ENCODE measurements at regions not wholly inside any gene's neighbourhood (a gene's known extent, or its start where the extent isn't known, plus 50 kb on each side); places are given as distances from the start of the nearest gene placed in this dataset.

GRCh38 chr13:108526286-108526685 is 103.1 kb upstream of the MYO16 start:
- Histone ChIP-seq H3K9ac (ENCODE audit: extremely low read depth, insufficient read length, low read length) (no peak overlapping the region), H3K4ac (ENCODE audit: low read depth, low read length) (no peak overlapping the region), H3K56ac (ENCODE audit: insufficient read length, low read depth, low read length) (no peak overlapping the region), H2BK120ac (ENCODE audit: low read depth, low read length, poor library complexity, severe bottlenecking) (no peak overlapping the region), H3K4me1 (ENCODE audit: insufficient read depth, low read length) (no peaks in the 10 kb centered on the region), H3K9me3 (ENCODE audit: control insufficient read depth, low read depth, low read length) (no peaks in the 10 kb centered on the region), H3K18ac (ENCODE audit: insufficient read length, low read depth, low read length) (no peak overlapping the region), H3K23ac (ENCODE audit: insufficient read length, low read depth, low read length) (no peak overlapping the region), H3K27me3 (ENCODE audit: insufficient read depth, low read length) (no peaks in the 10 kb centered on the region), H2BK5ac (ENCODE audit: insufficient read length, low read length) (no peak overlapping the region), H3K27ac (ENCODE audit: insufficient read length, low read depth, low read length) (no peak overlapping the region), H3K14ac (ENCODE audit: insufficient read depth, low read length) (no peak overlapping the region), H3T11ph (ENCODE audit: low read length) (no peak overlapping the region), H3K4me2 (ENCODE audit: insufficient read depth, insufficient read length, low read length) (no peak overlapping the region), H3K23me2 (ENCODE audit: insufficient read length, low read depth, low read length, poor library complexity, severe bottlenecking) (no peaks in the 10 kb centered on the region), H2BK20ac (ENCODE audit: low read depth, low read length, poor library complexity, severe bottlenecking) (no peak overlapping the region), H4K20me1 (ENCODE audit: control insufficient read depth, insufficient read depth, insufficient read length) (no peaks in the 10 kb centered on the region), H3K79me1 (ENCODE audit: insufficient read depth, low read depth, low read length, poor library complexity, severe bottlenecking) (no peaks in the 10 kb centered on the region), H3K79me2 (ENCODE audit: insufficient read depth, low read length) (no peaks in the 10 kb centered on the region), H2BK12ac (ENCODE audit: insufficient read length, low read depth, low read length) (no peak overlapping the region), H4K8ac (replicated peaks; ENCODE audit: insufficient read length, low read depth, low read length) (no peak overlapping the region), H2BK15ac (ENCODE audit: low read depth, low read length) (no peak overlapping the region), H4K91ac (ENCODE audit: insufficient read length, low read depth, low read length) (no peak overlapping the region), H2AFZ (ENCODE audit: low read length) (no peak overlapping the region), H2AK5ac (ENCODE audit: insufficient read length, low read length) (no peak overlapping the region), H4K5ac (ENCODE audit: insufficient read length, low read depth, low read length) (no peak overlapping the region)
- H3K27me3 Mint-ChIP-seq (ENCODE audit: low read depth) = peaks cover 3% of the 10 kb centered on the region
- H3K27ac Mint-ChIP-seq = no peak overlapping the region
- TF ChIP-seq CTCF (conservative IDR thresholded peaks at IDR 0.05) = no peak
- no CpG with 5 or more reads among the region's 4 CpGs for WGBS (ENCODE audit: extremely low coverage, insufficient read length, low lambda C conversion rate)
- no peak overlapping the region for H3K4me3 Mint-ChIP-seq
- H3K36me3 Mint-ChIP-seq (ENCODE audit: insufficient read depth in 1 of 3, low read depth in 3 of 3) = no peaks in the 10 kb centered on the region
- no peaks in the 10 kb centered on the region for H3K9me3 Mint-ChIP-seq
- DNase-seq = no peak
- 0 out of 4 replicates have a peak, but pooled peaks cover 0 to 3% of the 10 kb centered on the region in 2 experiments for H3K4me1 Mint-ChIP-seq
